GF-D8 (cell line): ENCODE measurements at regions not wholly inside any gene's neighbourhood (a gene's known extent, or its start where the extent isn't known, plus 50 kb on each side); places are given as distances from the start of the nearest gene placed in this dataset.
"Not testable (repeated sequence)": the region's sequence is repeated elsewhere in the genome, so short reads cannot be mapped to it uniquely, and the experiment has no call there.

Experiments used
- DNase-seq: peaks from one replicate; lab custom pipeline; 2025; lab: John Stamatoyannopoulos, UW

GRCh38 chr1:218874801-218875400 is 298.8 kb upstream of the LYPLAL1 start:
- DNase-seq, result no peak

- no peak for DNase-seq
Observed at GRCh38 chr1:218878369-218878768, 295.3 kb upstream of the LYPLAL1 start.

- no peak for DNase-seq
Observed at GRCh38 chr1:218880484-218881060, 293.1 kb upstream of the LYPLAL1 start.

GRCh38 chr1:218882454-218882853 is 291.2 kb upstream of the LYPLAL1 start:
- no peak for DNase-seq

- no peak for DNase-seq
Observed at GRCh38 chr1:218886101-218886871, 287.4 kb upstream of the LYPLAL1 start.

- DNase-seq, result no peak
Observed at GRCh38 chr1:218887141-218887925, 286.3 kb upstream of the LYPLAL1 start.

- DNase-seq, result no peak
Observed at GRCh38 chr1:218890451-218890850, 283.2 kb upstream of the LYPLAL1 start.

GRCh38 chr1:218891577-218891976 is 282.1 kb upstream of the LYPLAL1 start:
- DNase-seq, result no peak

- DNase-seq, result no peak
Observed at GRCh38 chr1:218895064-218895587, 278.6 kb upstream of the LYPLAL1 start.

GRCh38 chr1:218896202-218896601 is 277.5 kb upstream of the LYPLAL1 start:
- no peak for DNase-seq

GRCh38 chr1:218898921-218899320 is 274.8 kb upstream of the LYPLAL1 start:
- no peak for DNase-seq

GRCh38 chr1:218900615-218901014 is 273.1 kb upstream of the LYPLAL1 start:
- DNase-seq, result no peak

GRCh38 chr1:218904416-218904815 is 269.3 kb upstream of the LYPLAL1 start:
- DNase-seq, result no peak

- no peak for DNase-seq
Observed at GRCh38 chr1:218916720-218917119, 257.0 kb upstream of the LYPLAL1 start.

GRCh38 chr1:218917656-218918055 is 256.0 kb upstream of the LYPLAL1 start:
- no peak for DNase-seq

- DNase-seq, result no peak
Observed at GRCh38 chr1:218925777-218926176, 247.9 kb upstream of the LYPLAL1 start.

GRCh38 chr1:218926631-218927030 is 247.0 kb upstream of the LYPLAL1 start:
- DNase-seq, result no peak

GRCh38 chr1:218930000-218930399 is 243.7 kb upstream of the LYPLAL1 start:
- DNase-seq, result no peak

- no peak for DNase-seq
Observed at GRCh38 chr1:218930472-218931241, 243.0 kb upstream of the LYPLAL1 start.

GRCh38 chr1:218931324-218931723 is 242.4 kb upstream of the LYPLAL1 start:
- no peak for DNase-seq

- no peak for DNase-seq
Observed at GRCh38 chr1:218933513-218933912, 240.2 kb upstream of the LYPLAL1 start.

GRCh38 chr1:218935408-218935807 is 238.3 kb upstream of the LYPLAL1 start:
- DNase-seq, result not testable (repeated sequence)
